MV-4-11 (cell line): ENCODE measurements at regions not wholly inside any gene's neighbourhood (a gene's known extent, or its start where the extent isn't known, plus 50 kb on each side); places are given as distances from the start of the nearest gene placed in this dataset.

Source experiments
- DNase-seq: peaks from one replicate; lab custom pipeline; 2025; lab: John Stamatoyannopoulos, UW

DNA sequence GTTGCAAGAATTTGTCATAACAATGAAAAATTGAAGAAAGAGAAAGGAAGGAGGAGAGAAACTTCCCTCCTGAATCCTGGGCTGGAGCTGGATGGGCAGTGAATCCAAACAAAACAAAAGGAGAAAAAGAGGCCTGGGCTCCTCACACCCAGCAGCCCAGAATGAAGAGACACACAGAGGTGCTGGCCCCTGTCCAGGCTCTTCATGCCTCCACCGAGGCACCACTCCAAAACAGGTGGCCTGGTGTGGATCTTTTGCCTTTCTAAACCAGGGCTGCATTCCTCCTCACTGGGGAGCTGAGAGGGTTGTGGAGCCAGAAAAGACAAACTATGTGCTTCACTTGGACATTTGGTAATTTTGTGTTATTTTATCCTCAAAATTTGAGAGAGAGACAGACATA, 76.0 kb downstream of the FAM124B start:
- DNase-seq, result no peak

DNA sequence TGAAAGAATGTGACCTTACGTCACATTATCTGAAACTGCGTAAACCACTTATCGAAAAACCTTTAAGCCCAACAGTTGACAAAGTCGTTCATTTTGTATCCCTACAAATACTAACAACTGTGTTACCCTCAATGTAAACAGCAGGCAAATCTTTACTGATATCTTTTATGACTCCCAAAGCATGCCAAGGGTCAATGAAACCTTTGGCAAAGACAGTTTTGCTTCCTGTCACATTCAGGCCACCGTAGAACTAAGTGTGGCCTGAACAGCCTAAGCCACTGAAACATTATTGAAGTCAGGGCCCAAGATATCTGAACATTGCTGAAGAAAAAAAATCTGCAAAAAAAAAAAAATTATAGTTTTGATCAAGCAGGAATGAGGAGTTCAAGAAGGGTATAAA, 77.3 kb downstream of the FAM124B start:
- no peak for DNase-seq

DNA sequence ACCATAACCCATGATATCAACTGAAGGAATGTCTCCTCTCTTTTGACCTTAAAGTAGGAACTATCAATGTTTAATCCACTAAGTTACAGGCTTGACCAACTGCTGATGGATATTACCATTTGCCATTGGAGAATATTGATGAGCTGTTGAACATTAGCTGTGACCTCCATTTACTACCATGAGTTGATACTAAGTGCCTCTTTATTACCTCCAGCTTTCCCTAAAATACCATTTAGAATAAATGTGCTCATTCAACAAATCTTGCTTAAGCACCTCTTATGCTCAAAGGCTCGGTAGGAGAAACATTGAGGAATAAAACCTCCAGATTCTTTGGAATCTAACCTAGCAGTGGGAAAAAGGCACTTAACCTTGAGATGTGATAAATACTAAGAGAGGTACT, 81.2 kb downstream of the FAM124B start:
- DNase-seq, result no peak

DNA sequence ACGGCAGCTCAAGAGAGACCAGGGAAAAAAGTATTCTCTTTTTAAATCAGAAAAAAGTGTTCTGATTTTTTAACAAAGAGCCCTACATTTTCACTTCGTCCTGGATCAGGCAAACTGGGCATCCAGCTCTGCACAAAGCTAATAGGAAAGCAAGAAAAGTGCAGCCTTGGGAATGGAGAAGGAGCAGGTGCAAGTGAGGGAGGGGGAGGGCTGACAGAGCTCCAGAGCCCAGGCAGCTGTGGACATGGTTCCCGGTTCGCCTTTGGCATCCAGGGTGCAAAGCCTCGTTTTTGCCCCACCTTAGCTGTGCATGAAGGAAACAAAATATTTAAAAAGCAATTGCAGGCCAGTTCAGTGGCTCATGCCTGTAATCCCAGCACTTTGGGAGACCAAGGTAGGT, 82.2 kb downstream of the FAM124B start:
- DNase-seq, result no peak

DNA sequence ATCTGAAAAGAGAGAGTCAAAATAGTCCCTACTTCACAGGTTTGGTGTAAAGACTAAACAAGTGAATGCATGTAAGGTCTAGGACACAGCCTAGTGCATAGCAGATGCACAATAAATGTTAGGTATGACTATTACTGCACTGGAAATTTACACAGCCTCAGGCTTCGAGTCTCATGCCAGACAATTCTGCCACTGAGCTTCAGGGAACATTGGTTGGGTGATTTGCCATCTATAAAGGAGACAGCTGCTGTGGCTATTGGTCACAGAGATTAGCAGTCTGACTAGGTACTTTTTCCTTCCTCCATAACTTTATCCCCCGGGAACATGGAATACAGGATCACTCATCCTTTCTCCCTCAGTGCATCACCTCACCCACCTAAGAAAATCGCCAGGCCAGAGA, 89.2 kb downstream of the FAM124B start:
- DNase-seq, result no peak

DNA sequence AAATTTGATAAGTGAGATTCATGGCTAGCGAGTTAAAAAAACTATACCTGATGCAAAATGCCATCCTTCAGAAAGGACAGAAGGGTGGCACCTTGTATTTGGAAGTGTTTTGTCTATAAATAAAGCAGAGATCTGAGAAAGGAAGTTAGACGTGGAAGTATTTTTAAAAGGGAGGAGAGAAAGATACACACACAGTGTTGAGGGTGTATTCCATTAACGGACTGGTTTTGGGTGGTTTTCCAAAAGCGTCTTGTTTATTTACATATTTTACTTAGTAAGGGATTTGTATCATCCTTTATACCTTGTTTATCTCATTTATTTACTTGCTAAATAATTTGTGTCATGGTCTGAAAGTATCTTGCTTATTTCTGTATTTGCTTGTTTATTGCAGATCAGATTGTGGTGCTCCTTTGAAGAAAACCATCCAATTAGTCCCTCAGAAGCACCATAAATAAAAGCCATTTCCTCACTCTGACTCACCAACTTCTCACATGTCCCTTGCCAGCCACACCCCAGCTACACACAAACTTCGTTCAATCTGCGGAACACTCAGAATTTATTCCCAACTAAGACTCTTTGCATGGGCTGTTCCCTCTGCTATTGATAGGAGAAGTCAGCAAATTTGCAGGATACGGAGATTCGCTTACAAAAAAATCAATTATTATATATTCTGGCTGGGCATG, 90.8 kb downstream of the FAM124B start:
- no peak for DNase-seq

DNA sequence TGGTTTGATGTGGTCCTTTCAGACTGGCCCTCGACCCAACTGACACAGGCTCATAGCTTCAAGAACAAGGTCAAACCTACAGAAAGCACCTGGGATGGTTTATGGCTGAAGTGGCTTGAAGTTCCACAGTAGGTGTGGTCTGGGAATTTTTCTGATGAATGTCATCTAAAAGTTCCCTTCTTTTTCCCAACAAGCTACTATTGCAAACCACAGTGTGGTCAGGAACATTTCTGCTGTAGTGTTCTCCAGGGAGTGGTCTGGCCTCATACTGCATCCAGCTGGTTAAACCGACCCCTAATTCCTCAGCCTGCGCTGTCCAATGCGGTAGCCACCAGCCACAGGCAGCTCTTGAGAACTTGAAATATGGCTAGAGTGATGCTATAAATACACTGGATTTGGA, 92.7 kb downstream of the FAM124B start:
- DNase-seq, result peak; percentile 33

DNA sequence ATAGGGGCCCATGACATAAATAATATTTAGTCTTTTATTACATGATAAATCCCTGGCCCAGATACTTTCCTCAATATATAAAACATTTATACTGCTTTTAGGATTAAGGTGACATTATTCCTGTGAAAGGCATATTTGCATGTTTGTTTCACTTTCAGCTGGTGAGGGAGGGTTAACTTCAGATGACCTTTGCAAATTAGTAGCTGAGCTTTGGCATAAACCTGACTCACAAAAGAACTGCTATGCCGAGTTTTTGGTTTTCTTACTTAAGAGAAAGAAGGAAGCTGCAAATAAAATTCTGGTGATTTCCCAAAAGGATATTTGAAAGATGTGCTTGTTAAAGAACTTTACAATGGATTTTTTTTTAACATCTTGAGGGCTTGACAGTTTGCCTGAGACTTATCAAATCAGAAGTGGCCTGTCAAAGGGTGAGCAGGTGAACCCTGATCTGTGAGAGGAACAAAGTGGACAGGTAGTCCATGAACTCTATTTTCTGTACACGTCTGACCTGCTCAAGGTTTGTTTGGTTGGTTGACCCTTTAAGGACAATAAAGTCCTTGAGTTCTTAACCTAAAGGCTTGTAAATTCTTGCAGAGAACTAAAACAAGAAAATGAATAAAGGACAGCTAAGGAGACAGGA, 93.5 kb downstream of the FAM124B start:
- peak; percentile 6 for DNase-seq

DNA sequence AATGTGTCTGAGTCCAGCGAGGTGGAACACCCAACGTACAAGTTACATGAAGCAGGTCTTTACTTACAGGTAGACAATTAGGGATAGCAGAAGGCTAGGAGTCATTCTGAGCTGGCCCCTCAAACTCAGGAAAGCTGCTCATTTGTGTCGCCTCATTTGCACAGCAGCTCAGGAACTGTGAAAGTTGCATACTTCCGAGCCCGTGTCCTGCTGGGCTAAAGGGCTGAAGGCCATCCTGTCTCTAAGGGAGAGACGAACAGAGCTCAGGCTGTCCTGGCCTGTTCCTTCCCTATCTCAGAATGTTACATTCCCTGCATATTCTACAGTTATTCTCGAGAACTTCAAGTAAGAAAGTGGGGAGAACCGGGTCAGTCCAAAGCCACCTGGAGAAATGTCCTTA, 99.0 kb downstream of the FAM124B start:
- DNase-seq, result no peak

DNA sequence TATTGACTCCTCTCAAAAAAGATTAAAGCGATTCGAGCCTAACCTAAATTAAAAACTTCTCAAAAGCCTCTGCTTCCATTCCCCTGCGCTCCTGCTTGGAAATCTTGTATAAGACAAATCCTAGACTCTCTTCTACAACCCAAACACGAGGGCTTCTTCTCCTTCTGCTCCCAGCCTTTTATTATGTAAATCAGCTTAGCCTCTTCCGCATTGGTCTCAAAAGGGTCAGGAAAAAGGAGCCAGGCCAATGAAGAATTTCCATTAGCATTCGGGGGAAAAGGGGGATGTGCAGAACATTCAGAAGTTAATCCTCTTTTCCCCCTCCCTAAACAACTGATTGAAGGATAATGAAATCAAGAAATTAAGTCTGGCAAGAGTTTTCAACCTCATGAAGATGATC, 107.9 kb downstream of the FAM124B start:
- no peak for DNase-seq

DNA sequence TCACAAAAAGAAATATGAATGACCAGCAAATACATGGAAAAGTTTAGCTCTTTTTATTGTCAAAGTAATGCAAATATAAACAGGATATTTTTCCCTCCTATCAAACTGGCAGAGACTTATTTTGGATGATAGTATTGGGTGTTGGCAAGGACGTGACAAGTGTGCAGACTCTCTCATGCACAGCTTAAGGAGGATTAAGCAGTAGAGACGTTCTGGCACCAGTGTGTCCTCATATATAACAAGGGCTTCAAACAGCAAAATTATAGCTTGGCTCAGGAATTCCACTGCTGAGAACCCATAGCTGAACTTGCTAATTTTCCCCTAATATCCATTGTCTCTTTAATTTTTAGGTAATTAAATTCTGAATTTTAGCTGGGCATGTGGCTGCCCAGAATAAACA, 114.4 kb downstream of the FAM124B start:
- no peak for DNase-seq

DNA sequence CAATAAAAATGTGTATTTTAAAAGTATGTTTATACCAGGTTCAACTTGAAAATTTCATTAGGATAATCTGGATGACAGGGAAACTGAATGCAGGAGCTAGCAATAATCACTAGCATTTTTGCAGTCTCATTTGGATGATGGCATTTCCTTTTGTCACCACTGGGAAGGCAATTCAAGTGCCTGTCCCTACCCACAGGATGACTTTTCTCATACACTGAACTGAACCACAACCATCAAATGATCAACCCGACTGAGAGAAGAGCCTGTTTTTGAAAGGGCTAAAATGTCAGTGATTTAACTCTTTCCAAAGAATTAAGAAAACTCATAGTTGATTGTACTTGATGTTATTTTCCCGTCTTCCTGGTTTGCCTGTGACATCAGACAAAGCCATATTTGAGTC, 115.0 kb downstream of the FAM124B start:
- no peak for DNase-seq

DNA sequence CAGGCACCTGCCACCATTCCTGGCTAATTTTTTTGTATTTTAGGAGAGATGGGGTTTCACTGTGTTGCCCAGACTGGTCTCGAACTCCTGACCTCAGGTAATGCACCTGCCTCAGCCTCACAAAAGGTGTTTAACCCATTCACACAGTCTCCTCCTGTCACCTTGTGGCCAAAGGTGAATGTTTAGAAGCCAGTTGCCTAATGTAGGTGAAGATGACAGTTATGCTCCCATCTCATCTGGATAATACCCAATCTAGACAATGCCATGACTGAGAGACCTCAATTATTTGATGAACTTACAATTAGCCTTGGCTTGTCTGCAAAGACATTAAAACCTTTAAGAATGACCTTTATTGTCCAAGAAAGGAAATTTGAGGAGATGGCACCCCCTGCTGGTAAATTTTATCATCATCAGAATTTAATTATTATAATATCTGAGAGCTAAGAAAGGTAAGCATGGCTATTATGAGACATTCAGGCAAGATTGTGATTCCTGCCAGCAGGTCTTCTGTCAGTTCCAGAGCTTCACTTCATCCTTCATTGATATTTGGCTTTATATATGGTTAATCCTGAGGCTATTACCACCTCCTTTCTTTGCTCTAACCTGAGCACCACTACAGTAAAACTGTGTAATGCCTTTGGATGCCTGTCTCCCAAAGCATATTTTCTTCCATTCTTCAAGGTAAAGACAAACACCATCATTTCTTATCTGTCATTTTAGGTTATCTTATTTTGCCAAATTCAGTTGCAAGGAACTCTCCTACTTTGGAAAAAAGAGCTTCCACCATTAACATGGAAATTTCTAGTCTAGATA, 117.6 kb downstream of the FAM124B start:
- DNase-seq, result peak; percentile 15

DNA sequence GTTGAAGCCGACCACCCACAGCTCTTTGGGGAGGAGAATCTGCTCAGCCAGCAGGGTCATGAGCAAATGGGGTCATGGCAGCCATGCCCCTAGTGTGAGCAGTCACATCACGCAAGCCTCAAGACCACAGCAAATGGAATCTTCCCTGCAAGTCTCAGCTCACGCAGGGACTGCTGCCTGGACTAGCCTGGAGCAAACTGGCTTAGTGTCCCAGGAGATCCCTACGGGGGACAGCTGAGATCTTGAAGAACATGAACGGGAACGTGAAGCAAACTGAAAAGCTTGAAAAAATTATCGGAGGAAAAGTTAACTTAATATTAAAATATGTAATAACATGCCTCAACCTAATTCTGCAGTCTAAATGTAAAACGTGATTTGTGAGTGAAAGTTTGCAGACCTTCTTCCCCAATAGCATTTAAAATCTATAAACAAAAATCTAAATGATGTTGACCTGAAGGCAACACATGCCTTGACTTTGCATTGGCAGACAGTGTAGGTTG, 118.4 kb downstream of the FAM124B start:
- DNase-seq, result no peak

DNA sequence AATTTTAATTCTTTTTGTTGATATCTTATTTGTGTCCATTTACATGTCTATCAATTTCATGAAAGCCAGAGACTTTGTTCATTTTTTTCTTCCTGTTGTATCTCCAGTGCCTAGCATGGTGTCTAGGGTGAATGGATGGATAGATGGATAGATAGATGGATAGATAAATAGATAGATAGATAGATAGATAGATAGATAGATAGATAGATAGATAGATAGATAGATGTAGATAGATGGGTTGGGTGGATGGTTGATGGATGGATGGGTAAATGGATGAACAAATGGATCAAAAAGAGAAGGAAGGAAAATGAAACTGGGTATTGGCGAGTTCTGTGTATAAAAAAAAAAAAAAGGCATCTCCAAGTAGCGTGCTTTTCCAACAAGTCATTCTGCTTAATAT, 120.5 kb downstream of the FAM124B start:
- no peak for DNase-seq

DNA sequence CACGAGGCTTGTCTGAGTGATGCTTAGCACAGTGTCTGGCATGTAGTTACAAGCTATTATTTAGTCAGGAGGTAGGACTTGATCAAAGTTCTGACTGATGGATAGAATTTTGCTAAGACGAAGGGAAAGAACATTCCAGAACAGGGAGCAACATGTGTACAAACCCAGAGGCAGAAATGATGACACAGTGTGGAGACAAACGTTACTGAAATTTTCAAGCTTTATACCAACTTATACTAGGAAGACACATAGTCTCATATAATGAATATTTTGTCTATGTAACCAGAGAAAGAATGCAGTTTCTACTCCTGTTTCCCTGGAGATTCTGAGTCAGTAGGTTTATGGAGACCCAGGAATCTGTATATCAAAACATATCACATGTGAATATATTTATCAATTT, 123.4 kb downstream of the FAM124B start:
- no peak for DNase-seq

DNA sequence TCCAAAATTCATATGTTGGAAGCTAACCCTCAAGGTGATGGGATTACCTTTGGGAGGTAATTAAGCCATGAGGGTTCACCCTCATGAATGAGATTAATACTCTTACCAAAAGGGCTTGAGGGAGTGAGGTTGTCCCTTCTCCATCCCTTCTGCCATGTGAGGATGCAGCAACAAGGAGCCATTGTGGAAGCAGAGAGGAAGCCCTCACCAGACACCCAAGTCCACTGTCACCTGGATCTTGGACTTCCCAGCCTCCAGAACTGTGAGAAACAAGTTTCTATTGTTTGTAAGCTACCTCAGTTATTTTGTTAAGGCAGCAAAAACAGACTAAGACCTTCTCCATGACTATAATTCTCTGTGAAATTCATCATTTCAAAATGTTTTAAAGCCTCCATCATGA, 125.7 kb downstream of the FAM124B start:
- no peak for DNase-seq

DNA sequence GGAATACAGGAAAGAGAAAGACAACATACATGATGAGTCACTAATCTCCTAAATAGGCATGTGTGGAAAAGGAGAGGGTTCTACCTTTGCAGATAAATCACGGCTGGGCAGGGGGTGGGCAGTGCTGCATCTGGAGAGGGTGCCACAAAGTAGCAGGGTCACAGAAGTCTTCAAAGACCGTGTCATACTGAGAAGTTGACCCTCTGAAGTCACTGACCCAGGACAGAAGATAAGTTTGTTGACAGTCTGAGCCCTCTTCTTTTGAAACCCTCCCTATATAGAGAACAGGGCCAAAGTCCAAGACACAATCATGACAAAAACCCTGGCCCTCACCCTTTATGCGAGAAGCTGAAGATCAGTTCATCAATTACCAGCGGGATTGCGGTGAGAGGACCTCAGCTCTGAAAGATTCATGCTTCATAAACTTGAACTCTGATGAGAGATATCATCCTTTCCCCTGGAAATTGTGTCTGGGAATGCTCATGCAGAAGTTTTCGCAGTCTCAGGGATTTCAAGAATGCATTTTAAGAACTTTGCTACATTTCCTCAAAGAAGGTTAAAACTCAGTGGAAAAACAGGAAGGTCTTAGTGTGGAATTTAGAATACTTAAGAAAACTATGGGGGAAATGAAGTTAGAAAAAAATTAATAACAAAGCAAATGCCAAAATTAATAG, 129.5 kb downstream of the FAM124B start:
- no peak for DNase-seq

DNA sequence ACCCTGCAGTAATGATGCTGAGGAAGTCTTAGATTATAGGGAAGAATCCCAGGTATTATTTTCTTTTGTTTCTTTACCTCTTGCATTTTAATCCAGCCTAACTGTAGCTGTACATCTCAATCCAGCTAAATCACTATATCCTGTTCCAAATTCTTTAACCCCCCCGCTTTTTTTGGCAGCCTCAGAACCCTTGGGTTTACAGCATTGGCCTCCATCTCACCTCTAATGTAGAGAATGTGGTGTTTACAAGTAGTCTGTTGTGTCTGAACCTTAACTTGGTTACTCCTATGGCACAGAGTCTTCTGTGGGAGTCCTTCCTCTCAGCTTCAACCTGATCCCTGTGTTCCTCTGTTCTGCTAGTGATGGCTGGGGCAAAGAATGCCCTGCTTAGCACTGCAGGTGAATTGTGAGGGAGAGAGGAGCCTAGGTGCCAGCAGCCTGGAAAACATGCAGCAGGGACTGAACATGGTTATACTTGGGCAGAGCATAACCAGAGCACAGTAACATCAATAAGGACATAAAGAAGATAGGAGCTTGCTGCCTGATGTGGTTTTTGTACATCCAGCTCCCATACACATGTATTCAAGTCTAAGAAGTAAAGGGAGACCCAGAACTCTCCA, 130.2 kb downstream of the FAM124B start:
- no peak for DNase-seq

DNA sequence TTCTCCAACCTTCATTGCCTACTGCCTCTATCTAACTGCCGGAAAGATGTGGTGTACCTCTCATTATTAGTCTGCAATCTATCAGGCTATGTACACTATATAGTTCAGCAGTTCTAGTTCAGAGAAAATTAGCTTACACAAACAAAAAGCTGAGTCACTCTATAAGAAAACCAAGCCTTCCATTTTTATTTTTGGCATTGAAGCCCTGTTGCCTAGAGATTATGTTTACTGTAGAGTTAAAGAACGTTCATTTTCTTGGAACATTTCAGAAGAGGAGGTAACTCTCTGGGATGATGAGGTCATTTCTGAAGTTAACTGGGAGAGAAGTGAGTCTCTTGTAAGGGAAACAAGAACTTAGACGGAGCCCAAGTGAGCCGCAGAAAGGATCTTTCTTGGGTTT, 133.5 kb downstream of the FAM124B start:
- DNase-seq, result peak; percentile 10

DNA sequence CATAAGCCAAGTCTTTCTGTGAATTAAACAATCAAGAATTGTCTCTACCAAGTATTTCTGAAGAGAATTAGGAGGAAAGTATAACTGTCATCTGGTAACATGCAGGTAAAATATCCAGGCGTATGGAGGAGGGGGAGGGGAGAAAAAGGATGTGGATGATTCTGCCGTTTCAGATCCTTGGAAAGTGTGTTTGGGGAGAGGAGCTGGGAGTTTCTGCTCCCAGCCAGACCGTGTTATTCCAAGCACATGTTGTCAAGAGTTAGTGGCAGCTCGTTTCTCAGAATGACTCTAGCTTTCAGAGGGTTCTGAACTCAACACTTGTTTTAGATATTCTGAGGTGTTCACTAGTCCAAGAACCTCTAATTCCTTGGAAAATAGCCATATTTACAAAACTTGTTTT, 137.6 kb downstream of the FAM124B start:
- no peak for DNase-seq

DNA sequence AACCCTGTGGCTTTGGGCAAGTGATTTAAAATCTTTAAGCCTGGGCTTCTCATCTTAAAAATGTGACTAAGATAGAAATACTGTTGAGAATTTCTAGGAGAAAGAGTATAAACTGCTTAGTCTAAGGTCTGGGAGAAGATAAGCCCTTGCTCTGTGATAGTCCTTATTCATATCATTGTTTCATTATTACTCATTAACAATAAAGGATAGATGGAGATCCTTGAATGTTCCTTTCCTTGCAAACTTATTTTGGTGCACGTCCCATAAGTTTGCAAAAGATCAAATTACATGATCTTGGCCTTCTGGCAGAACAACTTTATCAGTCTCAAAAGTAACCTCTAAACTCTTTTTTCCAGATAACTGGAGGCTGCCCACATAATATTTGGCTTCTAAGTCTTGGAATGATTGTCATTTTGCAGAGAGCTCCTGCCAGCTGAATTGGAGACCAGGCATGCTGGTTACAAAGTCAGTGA, 138.3 kb downstream of the FAM124B start:
- DNase-seq, result no peak
